ENCODE measurements at regions not wholly inside any gene's neighbourhood (a gene's known extent, or its start where the extent isn't known, plus 50 kb on each side); places are given as distances from the start of the nearest gene placed in this dataset.

DNA sequence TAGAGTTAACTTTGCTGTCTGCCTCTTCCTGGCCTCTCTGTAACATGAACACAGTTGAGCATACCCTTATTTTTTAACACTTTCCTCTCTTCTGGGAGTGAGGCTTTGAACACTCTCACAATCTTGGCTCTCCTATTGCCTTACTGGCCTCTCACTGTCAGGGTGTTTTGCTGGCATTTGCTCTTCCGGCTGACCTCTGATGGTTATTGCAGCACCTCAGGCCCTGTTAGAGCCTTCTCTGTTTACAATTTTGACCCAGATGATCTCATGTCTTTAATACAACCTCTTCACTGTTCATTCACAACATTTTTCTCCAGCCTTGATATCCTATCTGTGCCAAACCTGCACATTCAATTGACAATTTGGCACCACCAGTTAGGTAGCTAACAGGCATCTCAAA lies 357.8 kb upstream of the USP15 start:
- DNase-seq, result no peak
- TF ChIP-seq, protein P1, sequence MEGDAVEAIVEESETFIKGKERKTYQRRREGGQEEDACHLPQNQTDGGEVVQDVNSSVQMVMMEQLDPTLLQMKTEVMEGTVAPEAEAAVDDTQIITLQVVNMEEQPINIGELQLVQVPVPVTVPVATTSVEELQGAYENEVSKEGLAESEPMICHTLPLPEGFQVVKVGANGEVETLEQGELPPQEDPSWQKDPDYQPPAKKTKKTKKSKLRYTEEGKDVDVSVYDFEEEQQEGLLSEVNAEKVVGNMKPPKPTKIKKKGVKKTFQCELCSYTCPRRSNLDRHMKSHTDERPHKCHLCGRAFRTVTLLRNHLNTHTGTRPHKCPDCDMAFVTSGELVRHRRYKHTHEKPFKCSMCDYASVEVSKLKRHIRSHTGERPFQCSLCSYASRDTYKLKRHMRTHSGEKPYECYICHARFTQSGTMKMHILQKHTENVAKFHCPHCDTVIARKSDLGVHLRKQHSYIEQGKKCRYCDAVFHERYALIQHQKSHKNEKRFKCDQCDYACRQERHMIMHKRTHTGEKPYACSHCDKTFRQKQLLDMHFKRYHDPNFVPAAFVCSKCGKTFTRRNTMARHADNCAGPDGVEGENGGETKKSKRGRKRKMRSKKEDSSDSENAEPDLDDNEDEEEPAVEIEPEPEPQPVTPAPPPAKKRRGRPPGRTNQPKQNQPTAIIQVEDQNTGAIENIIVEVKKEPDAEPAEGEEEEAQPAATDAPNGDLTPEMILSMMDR (IDR thresholded peaks at IDR 0.05; ENCODE audit: low read depth, low read length), result no peak

DNA sequence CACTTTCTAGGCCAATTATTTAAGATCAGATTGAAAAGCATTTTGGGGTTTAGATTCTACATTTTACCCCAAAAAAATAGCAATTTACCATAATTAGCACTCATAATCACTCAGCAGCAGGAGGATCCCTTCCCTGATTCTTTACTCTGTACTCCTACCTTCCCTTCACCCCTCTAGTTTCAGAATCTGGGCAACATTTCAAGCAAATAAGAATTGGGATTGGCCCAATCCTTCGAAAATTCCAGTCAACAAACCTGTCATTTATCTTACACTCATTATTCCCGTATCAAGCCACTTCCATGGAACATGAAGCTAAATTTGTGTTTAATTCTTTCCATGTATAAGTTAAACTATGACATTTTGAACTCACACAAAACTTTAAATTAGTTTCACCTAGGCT lies 349.1 kb upstream of the USP15 start:
- H3K9me3 ChIP-seq (ENCODE audit: severe bottlenecking), result no peaks in the 10 kb centered on the region
- TF ChIP-seq, protein P1 (IDR thresholded peaks at IDR 0.05; ENCODE audit: low read depth, low read length), result no peak

More for the DNA sequence above, 357.8 kb upstream of the USP15 start:
- no peak overlapping the region for H3K27ac ChIP-seq
- no peaks in the 10 kb centered on the region for H3K27me3 ChIP-seq (ENCODE audit: insufficient read depth, low read depth, severe bottlenecking)
- peaks cover 14% of the 10 kb centered on the region for H3K9me3 ChIP-seq (ENCODE audit: severe bottlenecking)
- no peak overlapping the region for H3K4me3 ChIP-seq (ENCODE audit: low read depth, low read length)
- no peaks in the 10 kb centered on the region for H3K36me3 ChIP-seq

DNA sequence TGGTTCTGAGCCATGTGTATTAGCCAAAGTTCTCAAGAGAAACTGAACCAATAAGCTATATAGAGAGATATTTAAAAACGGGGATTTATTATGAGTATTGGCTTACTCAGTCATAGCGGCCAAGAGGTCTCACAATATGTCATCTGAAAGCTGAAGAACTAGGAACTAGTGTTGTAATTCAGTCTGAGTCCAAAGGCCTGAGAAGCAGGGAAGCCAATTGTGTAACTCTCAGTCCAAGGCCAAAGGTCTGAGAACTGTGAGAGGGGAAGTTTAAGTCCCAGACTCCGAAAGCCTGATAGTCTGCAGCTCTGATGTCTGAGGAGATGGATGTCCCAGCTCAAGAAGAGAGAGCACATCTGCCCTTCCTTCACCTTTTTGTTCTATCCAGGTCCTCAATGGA lies 344.8 kb upstream of the USP15 start:
- no peaks in the 10 kb centered on the region for H3K9me3 ChIP-seq (ENCODE audit: severe bottlenecking)
- no peak for DNase-seq
- H3K36me3 ChIP-seq, result no peaks in the 10 kb centered on the region
- no peaks in the 10 kb centered on the region for H3K27me3 ChIP-seq (ENCODE audit: insufficient read depth, low read depth, severe bottlenecking)
- no peak overlapping the region for H3K4me3 ChIP-seq (ENCODE audit: low read depth, low read length)
- H3K27ac ChIP-seq, result no peak overlapping the region
- TF ChIP-seq, protein P1 (IDR thresholded peaks at IDR 0.05; ENCODE audit: low read depth, low read length), result no peak

More for the DNA sequence above, 349.1 kb upstream of the USP15 start:
- no peak overlapping the region for H3K27ac ChIP-seq
- no peaks in the 10 kb centered on the region for H3K27me3 ChIP-seq (ENCODE audit: insufficient read depth, low read depth, severe bottlenecking)
- no peaks in the 10 kb centered on the region for H3K36me3 ChIP-seq
- DNase-seq, result no peak
- H3K4me3 ChIP-seq (ENCODE audit: low read depth, low read length), result no peak overlapping the region

DNA sequence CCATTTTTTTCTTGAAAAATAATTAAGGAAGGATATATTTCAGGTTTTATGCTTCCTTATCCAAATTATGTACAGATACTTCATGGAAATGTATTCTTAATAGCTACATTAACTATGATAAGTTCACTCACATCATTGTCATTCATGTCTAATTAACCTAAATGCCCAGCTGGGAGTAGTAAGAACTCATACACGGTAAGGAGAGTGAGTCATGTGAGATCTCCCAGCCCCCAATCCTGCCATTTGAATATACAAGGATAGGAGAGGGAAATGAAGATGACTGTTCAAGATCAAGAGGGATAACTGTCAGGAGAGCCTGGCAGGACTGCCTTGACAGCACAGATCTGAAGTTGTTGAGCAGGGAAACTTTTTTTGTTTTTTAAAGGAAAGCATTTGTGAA lies 343.4 kb upstream of the USP15 start:
- TF ChIP-seq, protein P1 (IDR thresholded peaks at IDR 0.05; ENCODE audit: low read depth, low read length), result no peak
- Histone ChIP-seq H3K27ac (no peak overlapping the region), H3K9me3 (ENCODE audit: severe bottlenecking) (no peaks in the 10 kb centered on the region), H3K36me3 (no peaks in the 10 kb centered on the region), H3K4me3 (ENCODE audit: low read depth, low read length) (no peak overlapping the region), H3K27me3 (ENCODE audit: insufficient read depth, low read depth, severe bottlenecking) (no peaks in the 10 kb centered on the region)
- DNase-seq, result no peak

DNA sequence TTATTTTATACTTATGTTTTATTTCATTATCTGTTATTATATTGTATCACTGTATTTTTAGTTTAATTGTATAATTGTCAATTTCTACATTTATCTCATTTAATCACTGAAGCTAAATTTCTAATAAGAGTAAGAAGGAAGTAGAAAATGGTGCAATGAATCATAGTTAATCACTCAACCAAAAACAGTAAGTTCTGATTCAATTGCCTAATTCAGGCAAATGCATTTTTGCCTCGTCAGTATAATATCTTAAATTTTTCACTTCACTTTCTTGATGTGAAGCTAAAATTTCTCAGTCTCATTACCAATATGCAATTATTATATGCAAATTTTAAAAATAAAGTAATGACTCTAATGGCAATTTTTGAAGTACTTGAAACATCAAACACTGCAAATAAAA lies 340.5 kb upstream of the USP15 start:
- Histone ChIP-seq H3K27ac (no peak overlapping the region), H3K36me3 (no peaks in the 10 kb centered on the region), H3K4me3 (ENCODE audit: low read depth, low read length) (no peak overlapping the region), H3K27me3 (ENCODE audit: insufficient read depth, low read depth, severe bottlenecking) (no peaks in the 10 kb centered on the region), H3K9me3 (ENCODE audit: severe bottlenecking) (no peaks in the 10 kb centered on the region)
- TF ChIP-seq, protein P1 (IDR thresholded peaks at IDR 0.05; ENCODE audit: low read depth, low read length), result no peak
- DNase-seq, result no peak

DNA sequence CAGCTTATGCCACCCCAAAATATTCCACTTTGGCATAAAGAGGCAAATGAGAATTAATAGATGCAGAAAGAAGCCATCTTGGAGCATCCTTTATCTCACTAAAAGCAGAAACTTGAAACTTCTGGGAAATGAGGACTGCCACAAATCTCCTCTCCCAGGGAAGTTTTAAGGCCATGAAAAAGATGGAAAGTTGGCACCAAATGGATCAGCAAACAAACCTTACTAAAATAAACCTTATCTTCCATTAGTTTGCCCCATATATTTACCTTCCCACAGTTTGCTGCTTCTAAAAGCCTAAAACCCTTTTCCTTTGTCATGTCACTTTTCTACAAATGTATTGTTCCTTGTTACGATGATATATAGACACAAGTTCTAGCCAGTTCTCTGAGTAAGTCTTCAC lies 340.0 kb upstream of the USP15 start:
- H3K4me3 ChIP-seq (ENCODE audit: low read depth, low read length), result no peak overlapping the region
- no peak for DNase-seq
- no peaks in the 10 kb centered on the region for H3K36me3 ChIP-seq
- H3K9me3 ChIP-seq (ENCODE audit: severe bottlenecking), result no peaks in the 10 kb centered on the region
- TF ChIP-seq, protein P1 (IDR thresholded peaks at IDR 0.05; ENCODE audit: low read depth, low read length), result no peak
- H3K27me3 ChIP-seq (ENCODE audit: insufficient read depth, low read depth, severe bottlenecking), result no peaks in the 10 kb centered on the region
- no peak overlapping the region for H3K27ac ChIP-seq

Measured in WERI-Rb-1 (cell line).